22Rv1 (cell line): ENCODE measurements at regions not wholly inside any gene's neighbourhood (a gene's known extent, or its start where the extent isn't known, plus 50 kb on each side); places are given as distances from the start of the nearest gene placed in this dataset.

ENCODE experiments used
- CTCF ChIP-seq: fragments of 450-650 bp; IDR thresholded peaks from 2 replicates; pipeline ENCODE4 v1.5.1; 2017; ENCODE audit warnings: mild to moderate bottlenecking
- ZFX ChIP-seq: fragments of 450-650 bp; IDR thresholded peaks from 2 replicates; pipeline ENCODE4 v1.6.1; 2017; ENCODE audit warnings: antibody characterized with exemption, borderline replicate concordance

- TF ChIP-seq CTCF, result no peak
- no peak for TF ChIP-seq ZFX
Observed at GRCh38 chr4:1511441-1512041, 105.3 kb upstream of the NKX1-1 start.
